ENCODE measurements at regions not wholly inside any gene's neighbourhood (a gene's known extent, or its start where the extent isn't known, plus 50 kb on each side); places are given as distances from the start of the nearest gene placed in this dataset.

GRCh38 chr4:153084980-153085630 lies 119.1 kb upstream of the TRIM2 start:
- TF ChIP-seq, protein P1, sequence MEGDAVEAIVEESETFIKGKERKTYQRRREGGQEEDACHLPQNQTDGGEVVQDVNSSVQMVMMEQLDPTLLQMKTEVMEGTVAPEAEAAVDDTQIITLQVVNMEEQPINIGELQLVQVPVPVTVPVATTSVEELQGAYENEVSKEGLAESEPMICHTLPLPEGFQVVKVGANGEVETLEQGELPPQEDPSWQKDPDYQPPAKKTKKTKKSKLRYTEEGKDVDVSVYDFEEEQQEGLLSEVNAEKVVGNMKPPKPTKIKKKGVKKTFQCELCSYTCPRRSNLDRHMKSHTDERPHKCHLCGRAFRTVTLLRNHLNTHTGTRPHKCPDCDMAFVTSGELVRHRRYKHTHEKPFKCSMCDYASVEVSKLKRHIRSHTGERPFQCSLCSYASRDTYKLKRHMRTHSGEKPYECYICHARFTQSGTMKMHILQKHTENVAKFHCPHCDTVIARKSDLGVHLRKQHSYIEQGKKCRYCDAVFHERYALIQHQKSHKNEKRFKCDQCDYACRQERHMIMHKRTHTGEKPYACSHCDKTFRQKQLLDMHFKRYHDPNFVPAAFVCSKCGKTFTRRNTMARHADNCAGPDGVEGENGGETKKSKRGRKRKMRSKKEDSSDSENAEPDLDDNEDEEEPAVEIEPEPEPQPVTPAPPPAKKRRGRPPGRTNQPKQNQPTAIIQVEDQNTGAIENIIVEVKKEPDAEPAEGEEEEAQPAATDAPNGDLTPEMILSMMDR (IDR thresholded peaks at IDR 0.05): peak; percentile 88 to 98 (median 94)
- TF ChIP-seq POLR2A (IDR thresholded peaks at IDR 0.05) (no peak), POLR2AphosphoS5 (IDR thresholded peaks at IDR 0.05) (no peak), EP300 (IDR thresholded peaks at IDR 0.05) (no peak)
